OCI-LY1 (cell line): ENCODE measurements at regions not wholly inside any gene's neighbourhood (a gene's known extent, or its start where the extent isn't known, plus 50 kb on each side); places are given as distances from the start of the nearest gene placed in this dataset.

Experiments used
- H2AFZ ChIP-seq: fragments of 200-600 bp; sonication (generic), shearing (Covaris generic); 2 replicates; pipeline ENCODE4 v1.6.0; 2014; ENCODE audit warnings: antibody characterized with exemption, mild to moderate bottlenecking, low read length
- H3F3A ChIP-seq: fragments of 200-600 bp; sonication (generic), shearing (Covaris generic); 2 replicates; pipeline ENCODE4 v1.6.0; 2014; ENCODE audit warnings: mild to moderate bottlenecking, antibody characterized with exemption, low read length, moderate library complexity; ENCODE audit not compliant: insufficient read depth
- H3K27ac ChIP-seq: fragments of 200-600 bp; sonication (generic); 2 replicates; pipeline ENCODE4 v1.5.1; 2014; ENCODE audit warnings: low read length, mixed run types, mild to moderate bottlenecking, low read depth; ENCODE audit not compliant: poor library complexity, severe bottlenecking
- H3K27me3 ChIP-seq: fragments of 200-600 bp; sonication (generic); 2 replicates; pipeline ENCODE4 v1.6.0; 2014; ENCODE audit warnings: antibody characterized with exemption, mild to moderate bottlenecking, low read length, moderate library complexity; ENCODE audit not compliant: insufficient read depth
- H3K36me3 ChIP-seq: fragments of 200-600 bp; sonication (generic); 2 replicates; pipeline ENCODE4 v1.6.1; 2014; ENCODE audit warnings: mild to moderate bottlenecking, antibody characterized with exemption, low read length, moderate library complexity, mixed read lengths; ENCODE audit not compliant: insufficient read depth
- H3K4me1 ChIP-seq: fragments of 200-600 bp; sonication (generic); 2 replicates; pipeline ENCODE4 v1.5.1; 2014; ENCODE audit warnings: mild to moderate bottlenecking, low read length, moderate library complexity; ENCODE audit not compliant: insufficient read depth, severe bottlenecking
- H3K4me2 ChIP-seq: fragments of 200-600 bp; sonication (generic), shearing (Covaris generic); 2 replicates; pipeline ENCODE4 v1.6.1; 2014; ENCODE audit warnings: low read length
- H3K4me3 ChIP-seq: fragments of 200-600 bp; sonication (generic); 2 replicates; pipeline ENCODE4 v1.5.1; 2014; ENCODE audit warnings: low read length, low read depth, mild to moderate bottlenecking, mixed read lengths; ENCODE audit not compliant: poor library complexity, severe bottlenecking
- H3K79me2 ChIP-seq: fragments of 200-600 bp; shearing (Covaris generic); 2 replicates; pipeline ENCODE4 v1.6.1; 2016; ENCODE audit warnings: mixed run types, low read length, mixed read lengths; ENCODE audit not compliant: insufficient read depth
- H3K9ac ChIP-seq: fragments of 200-600 bp; sonication (generic), shearing (Covaris generic); 2 replicates; pipeline ENCODE4 v1.6.1; 2014; ENCODE audit warnings: mild to moderate bottlenecking, low read length, mixed read lengths
- H3K9me2 ChIP-seq: fragments of 200-600 bp; sonication (generic), shearing (Covaris generic); 2 replicates; pipeline ENCODE4 v1.6.1; 2014; ENCODE audit warnings: low read depth, mild to moderate bottlenecking, low read length, mixed read lengths
- H3K9me3 ChIP-seq: fragments of 200-600 bp; shearing (Covaris generic); 2 replicates; pipeline ENCODE4 v1.6.1; 2014; ENCODE audit warnings: low read length, mixed read lengths
- H4K20me1 ChIP-seq: fragments of 200-600 bp; sonication (generic), shearing (Covaris generic); 2 replicates; pipeline ENCODE4 v1.6.0; 2016; ENCODE audit warnings: mild to moderate bottlenecking, low read length; ENCODE audit not compliant: insufficient read depth
- CTCF ChIP-seq: fragments of 200-600 bp; sonication (generic), shearing (Covaris generic); IDR thresholded peaks from 2 replicates; pipeline ENCODE4 v1.5.1; 2017; ENCODE audit warnings: mild to moderate bottlenecking, antibody characterized with exemption, low read length, moderate library complexity, mixed read lengths
- EZH2 ChIP-seq: fragments of 200-600 bp; sonication (generic), shearing (Covaris generic); IDR thresholded peaks from 2 replicates; pipeline ENCODE4 v1.8.0; 2017; ENCODE audit warnings: borderline replicate concordance, mixed run types, mild to moderate bottlenecking, antibody characterized with exemption, low read length, moderate library complexity, mixed read lengths

GRCh38 chr12:130016986-130017385 is 113.2 kb upstream of the TMEM132D start:
- Histone ChIP-seq H3K27me3 (no peaks in the 10 kb centered on the region), H3F3A (no peaks in the 10 kb centered on the region), H3K4me3 (no peak overlapping the region), H3K9me2 (no peaks in the 10 kb centered on the region), H3K27ac (no peak overlapping the region), H4K20me1 (no peaks in the 10 kb centered on the region), H2AFZ (no peak overlapping the region), H3K9me3 (no peaks in the 10 kb centered on the region), H3K9ac (no peak overlapping the region), H3K79me2 (no peaks in the 10 kb centered on the region), H3K36me3 (no peaks in the 10 kb centered on the region), H3K4me1 (no peaks in the 10 kb centered on the region), H3K4me2 (no peak overlapping the region)
- no peak for TF ChIP-seq CTCF
- no peak for TF ChIP-seq EZH2

DNA sequence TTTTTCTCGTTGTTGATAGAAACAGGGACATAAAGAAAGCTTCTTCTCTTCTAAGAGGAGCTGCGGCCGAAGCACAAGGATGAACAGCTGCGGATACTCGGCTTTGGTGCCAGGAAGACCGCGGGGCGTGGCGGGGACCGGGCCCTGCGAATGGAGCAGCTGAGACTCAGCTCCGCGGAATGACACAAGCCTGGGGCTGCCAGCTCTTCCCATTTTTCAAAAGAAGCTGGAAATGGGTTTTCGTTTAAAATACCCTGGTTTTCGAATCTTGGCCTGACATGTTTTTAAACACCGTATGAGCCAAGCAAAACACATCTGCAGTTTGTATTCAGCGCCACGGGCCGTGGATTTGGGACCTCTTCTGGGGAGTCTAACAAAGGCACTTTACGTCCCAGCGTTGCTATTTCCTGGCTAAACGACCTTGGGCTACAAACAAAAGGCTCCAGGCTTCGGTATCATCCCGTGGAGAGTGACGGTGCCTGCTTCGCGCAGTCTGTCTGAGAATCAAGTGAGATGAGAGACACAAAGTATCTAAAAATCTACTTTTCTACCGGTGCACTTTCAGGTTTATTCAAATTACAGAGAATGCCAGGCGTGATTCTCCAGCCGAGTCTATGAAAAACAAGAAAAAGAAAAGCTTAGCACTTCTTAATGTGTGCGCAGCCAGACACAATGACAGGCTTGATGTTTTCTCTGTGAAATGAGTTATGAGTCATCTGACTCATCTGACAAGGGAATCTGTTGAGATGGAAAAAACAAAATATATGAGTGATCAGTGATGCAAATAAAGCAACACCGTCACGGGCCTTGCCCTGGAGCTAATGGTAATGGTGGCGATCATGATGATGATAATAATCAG is 114.0 kb upstream of the TMEM132D start:
- Histone ChIP-seq H3K4me2 (no peak overlapping the region), H3K4me3 (no peak overlapping the region), H2AFZ (no peak overlapping the region), H3K4me1 (no peaks in the 10 kb centered on the region), H3K79me2 (no peaks in the 10 kb centered on the region), H4K20me1 (no peaks in the 10 kb centered on the region), H3K36me3 (no peaks in the 10 kb centered on the region), H3K27me3 (no peaks in the 10 kb centered on the region), H3F3A (no peaks in the 10 kb centered on the region), H3K9me2 (no peaks in the 10 kb centered on the region), H3K9me3 (no peaks in the 10 kb centered on the region), H3K9ac (no peak overlapping the region), H3K27ac (no peak overlapping the region)
- TF ChIP-seq CTCF, result no peak
- no peak for TF ChIP-seq EZH2

DNA sequence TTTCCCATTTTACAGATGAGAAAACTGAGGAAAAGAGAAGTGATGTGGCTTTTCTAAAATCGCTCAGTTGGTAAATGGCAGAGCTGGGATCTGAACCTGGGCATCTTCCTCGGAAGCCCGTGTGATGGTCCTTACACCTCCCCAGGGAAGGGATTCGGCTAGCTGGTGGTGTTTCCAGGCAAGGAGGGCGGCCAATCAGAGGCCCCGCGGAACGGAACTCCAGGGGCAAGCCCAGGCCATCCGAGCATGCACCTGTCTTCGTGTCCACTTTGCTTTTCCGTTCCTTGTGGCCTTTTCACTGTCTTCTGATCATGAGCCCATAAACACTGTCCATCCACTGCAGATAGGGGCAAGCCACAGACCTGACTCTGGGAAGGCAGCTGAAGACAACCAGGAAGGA is 114.8 kb upstream of the TMEM132D start:
- Histone ChIP-seq H3K4me1 (no peaks in the 10 kb centered on the region), H3K4me2 (no peak overlapping the region), H3K9me2 (no peaks in the 10 kb centered on the region), H3K79me2 (no peaks in the 10 kb centered on the region), H2AFZ (no peak overlapping the region), H3K27me3 (no peaks in the 10 kb centered on the region), H4K20me1 (no peaks in the 10 kb centered on the region), H3K27ac (no peak overlapping the region), H3K36me3 (no peaks in the 10 kb centered on the region), H3K9me3 (no peaks in the 10 kb centered on the region), H3K9ac (no peak overlapping the region), H3K4me3 (no peak overlapping the region), H3F3A (no peaks in the 10 kb centered on the region)
- no peak for TF ChIP-seq EZH2
- no peak for TF ChIP-seq CTCF
